ENCODE measurements at regions not wholly inside any gene's neighbourhood (a gene's known extent, or its start where the extent isn't known, plus 50 kb on each side); places are given as distances from the start of the nearest gene placed in this dataset.

DNA sequence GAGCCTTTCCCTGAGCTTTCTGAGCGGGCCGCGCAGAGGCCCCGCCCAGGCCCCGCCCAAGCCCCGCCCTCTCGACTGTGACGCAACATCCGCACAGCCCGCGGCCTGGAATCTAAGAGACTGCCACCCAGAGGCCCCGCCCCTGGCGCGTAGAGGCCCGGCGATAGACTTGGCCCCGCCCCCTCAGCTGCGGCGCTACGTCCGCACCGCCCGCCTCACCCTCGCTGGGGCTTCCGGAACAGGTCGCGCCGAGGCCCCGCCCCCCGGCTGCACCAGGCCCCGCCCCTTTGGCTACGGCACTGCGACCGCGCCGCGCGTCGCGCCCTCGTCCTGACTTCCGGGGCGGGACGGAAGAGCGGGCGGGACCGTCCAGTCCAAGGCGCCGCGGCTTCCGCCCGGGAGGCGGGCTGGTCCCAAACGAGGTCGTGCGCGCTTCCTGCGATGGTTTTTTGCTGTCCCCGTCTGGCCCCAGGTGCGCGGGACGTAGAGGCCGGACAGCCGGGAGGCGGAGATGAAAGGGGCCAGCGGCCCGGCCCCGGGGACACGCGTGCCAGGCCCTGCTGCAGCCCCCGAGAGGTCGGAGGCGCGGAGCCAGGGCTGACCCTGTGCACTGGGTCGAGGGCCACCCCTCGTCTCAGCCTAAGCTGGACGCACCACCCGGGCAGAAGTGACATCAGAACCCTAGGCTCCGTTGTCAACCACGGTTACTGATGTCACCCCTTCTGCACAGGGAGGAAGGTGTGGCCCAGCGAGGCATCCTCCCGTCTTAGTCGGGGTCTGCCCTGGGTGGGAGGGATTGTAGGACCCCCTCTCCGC is 59.0 kb upstream of the WNT7B start:
- TF ChIP-seq ZNF274 (IDR thresholded peaks at IDR 0.05; ENCODE audit: low read depth, low read length) = no peak
- peak overlapping the region; percentile 78 for H3K4me3 ChIP-seq (ENCODE audit: low read length)

DNA sequence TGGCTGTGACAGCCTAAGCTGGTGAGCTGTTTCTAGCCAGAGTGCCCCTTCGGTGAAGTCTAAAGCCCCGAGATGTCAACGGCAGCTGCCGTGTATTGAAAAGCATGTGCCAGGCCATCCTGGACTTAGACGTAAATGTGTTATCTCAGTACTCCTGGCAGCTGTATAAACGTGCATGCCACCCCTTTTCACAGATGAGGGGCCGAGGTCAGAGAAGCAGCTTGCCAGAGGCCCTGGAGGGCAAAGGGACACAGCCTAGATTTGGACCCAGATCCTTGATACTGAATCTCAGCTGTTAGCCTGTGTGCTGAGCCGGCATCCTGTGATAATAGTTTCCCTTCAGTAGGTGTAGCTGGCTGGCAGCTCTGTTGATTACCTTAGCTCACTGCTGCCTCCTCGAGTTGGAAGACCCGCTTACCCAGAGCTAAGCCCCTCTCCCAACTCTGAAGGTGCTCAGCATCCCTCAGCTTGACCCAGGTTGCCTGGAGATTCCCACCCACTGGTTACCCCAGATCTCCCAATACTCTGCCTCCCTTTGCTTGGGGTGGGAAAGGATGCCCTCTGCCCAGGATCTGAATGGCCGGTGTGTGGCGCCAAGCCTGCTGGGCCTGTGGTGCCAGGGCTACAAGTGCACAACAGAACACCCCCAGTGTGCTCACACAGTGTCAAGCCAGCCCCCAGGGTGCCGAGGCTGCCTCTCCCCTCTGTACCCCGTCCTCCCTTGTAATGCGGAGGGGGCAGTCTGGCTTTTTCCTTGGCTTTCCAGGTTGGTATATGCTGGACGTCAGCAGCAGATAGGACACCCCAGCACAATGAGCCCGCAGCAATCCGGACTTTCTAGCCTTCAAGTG is 59.8 kb upstream of the WNT7B start:
- H3K4me3 ChIP-seq (ENCODE audit: low read length) = peak overlapping the region; percentile 78
- TF ChIP-seq ZNF274 (IDR thresholded peaks at IDR 0.05; ENCODE audit: low read depth, low read length) = no peak

DNA sequence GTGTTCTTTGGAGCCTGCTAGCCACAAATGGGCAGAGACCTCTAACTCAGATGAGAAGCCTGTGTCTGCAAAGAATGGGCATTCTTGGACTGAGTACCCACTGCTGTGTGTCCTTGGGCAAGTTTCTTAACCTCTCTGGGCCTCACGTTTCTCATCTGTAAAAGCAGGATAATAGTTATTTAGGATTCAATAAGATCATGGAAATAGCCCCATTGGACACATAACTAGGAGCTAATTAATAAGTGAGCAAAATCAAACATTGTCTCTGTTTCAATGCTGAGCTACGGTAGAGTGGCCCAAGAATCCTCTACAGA is 61.2 kb upstream of the WNT7B start:
- TF ChIP-seq ZNF274 (IDR thresholded peaks at IDR 0.05; ENCODE audit: low read depth, low read length) = no peak

DNA sequence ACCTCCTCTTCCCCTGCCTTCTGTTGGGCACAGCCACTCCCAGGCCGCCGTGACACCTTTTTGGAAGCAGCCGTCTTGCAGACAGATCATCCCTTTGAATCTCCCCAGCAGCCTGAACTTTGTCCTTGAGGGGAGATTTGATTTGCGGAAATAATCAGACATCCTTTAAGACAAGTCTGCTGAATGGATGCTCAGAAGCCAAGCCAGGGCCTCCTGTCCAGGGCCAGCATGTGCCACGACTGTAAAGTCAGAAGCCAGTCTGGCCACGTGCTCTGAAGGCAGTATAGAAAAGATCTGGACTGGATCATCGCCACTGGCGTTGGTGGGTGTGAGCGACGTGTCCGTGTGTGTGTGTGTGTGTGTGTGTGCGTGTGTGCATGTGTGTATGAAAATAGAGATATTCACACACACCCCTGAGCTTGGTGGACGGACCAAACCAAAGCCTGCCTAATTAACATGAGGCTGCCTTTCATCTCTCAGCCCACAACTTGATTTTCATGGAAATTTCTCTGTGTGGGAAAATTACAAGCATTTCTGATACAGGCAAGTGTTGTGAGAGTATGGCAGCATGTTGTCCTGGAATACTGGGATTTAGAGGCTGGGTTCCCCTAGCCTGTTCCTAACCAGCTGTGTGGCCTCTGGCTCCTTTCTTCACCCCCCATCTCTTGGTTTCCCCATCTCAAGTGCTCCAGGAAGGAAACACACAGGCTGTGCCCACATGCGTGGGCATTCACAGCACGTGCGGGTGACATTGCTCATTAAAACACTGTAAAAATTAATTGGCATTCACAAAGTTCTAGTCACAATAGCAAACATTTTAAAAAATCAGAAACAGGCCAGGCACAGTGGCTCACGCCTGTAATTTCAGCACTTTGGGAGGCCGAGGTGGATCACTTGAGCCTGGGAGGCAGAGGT is 61.8 kb upstream of the WNT7B start:
- TF ChIP-seq ZNF274 (IDR thresholded peaks at IDR 0.05; ENCODE audit: low read depth, low read length) = no peak
- H3K4me3 ChIP-seq (ENCODE audit: low read length) = no peak overlapping the region

More for the DNA sequence above, 61.2 kb upstream of the WNT7B start:
- H3K4me3 ChIP-seq (ENCODE audit: low read length) = no peak overlapping the region

DNA sequence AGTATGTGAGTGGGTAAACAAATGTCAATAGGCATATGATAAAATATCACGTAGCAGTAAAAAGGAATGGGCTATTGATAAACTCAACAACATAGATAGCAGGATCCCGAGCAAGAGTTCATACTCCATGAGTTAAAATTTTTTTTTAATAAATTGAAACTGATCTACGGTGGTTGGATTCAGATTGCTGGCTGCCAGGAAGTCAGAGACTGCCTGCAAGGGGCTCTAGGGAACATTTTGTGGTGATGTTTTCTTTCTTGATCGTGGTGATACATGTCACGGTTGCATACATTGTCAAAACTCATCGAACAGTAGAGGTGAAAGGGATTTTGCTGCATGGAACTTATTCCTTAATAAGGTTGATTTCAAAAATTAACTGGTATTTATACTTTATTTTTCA is 62.6 kb upstream of the WNT7B start:
- H3K4me3 ChIP-seq (ENCODE audit: low read length) = no peak overlapping the region
- TF ChIP-seq ZNF274 (IDR thresholded peaks at IDR 0.05; ENCODE audit: low read depth, low read length) = no peak

DNA sequence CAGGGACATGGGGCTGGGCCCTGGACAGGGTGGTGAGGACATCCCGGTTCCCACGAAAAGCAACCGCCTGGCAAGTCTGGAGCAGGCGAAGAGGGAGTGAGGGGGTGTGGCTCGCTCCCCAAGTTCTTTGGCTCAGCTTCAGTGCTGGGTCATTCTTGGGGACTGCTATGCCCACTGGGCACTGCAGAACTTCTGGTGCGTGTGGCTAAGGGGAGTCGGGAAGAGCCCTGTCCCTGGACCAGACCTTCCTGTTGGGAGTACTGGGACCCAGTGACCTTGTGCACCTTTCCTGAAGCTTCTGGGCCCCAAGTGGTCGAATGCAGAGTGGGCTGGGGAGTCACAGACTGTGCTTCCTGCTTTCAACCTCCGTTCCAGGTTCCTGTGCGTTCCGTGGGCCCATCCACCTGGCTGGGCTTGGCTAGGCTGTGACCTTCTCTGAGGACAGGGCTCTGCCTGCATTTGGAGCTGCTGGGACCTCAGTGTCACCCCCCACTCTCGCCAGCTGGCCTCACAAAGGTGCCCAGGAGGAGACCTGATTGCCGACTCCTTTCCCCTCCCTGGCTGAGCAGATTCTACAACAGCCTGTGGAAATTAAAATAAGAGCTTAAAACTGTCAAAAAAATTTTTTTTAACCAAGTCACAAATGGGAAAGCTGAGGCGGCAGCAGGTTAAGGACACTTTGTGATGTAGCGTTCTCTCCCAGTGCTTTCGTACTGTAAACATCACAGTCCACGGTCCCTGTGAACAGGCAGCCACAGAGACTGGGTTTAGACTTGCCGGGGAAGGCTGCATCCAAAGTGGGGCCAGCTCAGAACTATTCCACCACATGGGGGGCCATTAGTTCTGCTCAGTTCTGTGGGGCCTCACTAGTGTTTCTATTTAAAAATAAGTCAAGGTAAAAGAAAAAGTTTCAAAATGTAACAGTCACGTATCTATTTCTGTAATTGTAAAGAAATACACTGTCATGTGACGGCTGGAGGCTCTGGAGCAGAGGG is 63.8 kb upstream of the WNT7B start:
- H3K4me3 ChIP-seq (ENCODE audit: low read length) = no peak overlapping the region
- TF ChIP-seq ZNF274 (IDR thresholded peaks at IDR 0.05; ENCODE audit: low read depth, low read length) = no peak

DNA sequence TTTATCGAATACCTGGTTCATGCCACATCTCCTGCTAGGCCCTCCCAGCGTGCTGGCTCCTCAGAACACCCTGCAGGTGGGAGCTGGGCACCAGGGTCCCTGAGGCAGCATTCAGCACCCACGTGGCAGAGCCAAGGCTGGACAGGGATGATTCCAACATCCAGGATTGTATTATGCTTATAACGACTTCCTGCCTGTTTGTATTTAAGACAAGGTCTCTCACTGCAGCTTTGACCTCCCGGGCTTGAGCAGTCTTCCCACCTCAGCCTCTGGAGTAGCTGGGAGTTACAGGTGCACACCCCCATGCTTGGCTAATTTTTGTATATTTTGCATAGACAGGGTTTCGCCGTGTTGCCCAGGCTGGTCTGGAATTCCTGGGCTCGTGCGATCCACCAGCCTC is 64.7 kb upstream of the WNT7B start:
- no peak for TF ChIP-seq ZNF274 (IDR thresholded peaks at IDR 0.05; ENCODE audit: low read depth, low read length)

DNA sequence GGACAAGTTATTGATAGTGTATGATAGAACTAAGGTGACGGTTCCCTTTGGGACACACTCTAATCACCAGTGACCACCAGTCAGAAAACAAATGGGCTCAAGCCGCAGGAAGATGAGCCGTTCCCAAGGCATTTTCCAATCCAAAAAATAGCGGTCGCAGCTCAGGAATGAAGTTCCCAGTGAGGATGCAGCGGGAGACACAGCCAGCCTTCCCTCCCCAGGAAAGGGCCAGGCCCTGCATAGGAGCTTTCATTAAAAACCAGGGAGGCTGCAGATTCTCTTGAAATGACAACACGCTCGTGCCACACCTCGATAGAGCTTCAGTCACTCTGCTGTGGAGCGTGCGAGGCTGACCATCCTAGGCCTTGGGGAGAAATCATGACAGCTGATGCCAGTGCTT is 65.8 kb upstream of the WNT7B start:
- no peak overlapping the region for H3K4me3 ChIP-seq (ENCODE audit: low read length)
- TF ChIP-seq ZNF274 (IDR thresholded peaks at IDR 0.05; ENCODE audit: low read depth, low read length) = no peak

More for the DNA sequence above, 64.7 kb upstream of the WNT7B start:
- no peak overlapping the region for H3K4me3 ChIP-seq (ENCODE audit: low read length)

DNA sequence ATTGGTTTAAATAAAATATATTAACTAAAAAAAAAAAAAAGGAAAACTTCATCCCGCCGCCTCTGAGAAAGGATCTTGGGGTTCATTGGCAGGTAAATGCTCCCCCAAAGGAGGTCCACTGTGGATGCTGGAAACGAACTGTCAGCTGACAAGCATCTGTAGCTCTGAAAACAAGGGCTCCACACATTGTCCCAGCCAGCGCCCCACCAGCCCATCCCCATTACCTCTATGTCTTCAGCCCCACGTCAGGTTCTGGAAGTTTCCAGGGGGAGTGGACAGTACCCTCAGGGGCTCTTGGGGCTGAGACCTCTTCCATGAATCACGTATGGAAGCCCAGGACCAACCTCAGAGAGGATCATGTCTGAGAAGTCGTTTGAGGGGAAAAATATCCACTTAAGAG is 66.4 kb upstream of the WNT7B start:
- no peak for TF ChIP-seq ZNF274 (IDR thresholded peaks at IDR 0.05; ENCODE audit: low read depth, low read length)
- H3K4me3 ChIP-seq (ENCODE audit: low read length) = no peak overlapping the region

DNA sequence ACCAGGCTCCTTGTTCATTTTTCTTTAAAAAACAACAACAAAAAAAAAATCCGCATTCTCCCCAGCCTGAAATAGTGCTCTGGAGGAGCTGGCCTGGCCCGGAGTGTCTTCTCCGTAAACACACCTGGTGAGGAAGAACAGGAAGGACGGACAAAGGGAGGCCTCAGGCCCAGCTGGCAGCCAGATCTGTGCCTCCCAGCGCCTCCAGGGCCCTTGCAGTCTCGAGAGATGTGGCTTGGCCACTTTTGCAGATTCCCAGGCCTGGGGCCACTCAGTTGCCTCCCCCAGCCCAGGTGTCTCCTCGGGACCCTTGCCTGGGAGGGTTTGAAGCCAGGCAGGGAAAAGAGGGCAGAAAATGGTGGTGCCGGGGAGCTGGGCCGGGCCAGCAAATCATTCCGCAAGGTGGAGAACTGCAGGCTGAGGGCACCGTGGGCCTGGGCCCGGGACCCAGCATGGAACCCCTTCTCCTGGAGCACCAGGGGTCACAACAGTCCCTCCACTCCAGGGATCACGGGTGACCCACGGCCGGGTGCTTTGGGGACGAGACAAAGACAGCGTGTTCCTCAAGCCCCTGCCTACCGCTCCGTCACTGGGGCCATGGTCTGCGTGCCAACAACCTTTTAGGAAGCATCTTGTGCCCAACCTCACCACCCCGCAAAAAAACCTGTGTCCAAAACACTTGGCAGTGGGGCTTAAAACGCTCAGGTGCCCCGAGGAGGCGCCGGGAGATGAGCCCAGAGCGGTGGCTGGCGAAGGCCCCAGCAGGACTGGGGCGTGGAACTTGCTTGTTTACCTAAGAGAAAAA is 67.1 kb upstream of the WNT7B start:
- H3K4me3 ChIP-seq (ENCODE audit: low read length) = no peak overlapping the region
- TF ChIP-seq ZNF274 (IDR thresholded peaks at IDR 0.05; ENCODE audit: low read depth, low read length) = no peak

DNA sequence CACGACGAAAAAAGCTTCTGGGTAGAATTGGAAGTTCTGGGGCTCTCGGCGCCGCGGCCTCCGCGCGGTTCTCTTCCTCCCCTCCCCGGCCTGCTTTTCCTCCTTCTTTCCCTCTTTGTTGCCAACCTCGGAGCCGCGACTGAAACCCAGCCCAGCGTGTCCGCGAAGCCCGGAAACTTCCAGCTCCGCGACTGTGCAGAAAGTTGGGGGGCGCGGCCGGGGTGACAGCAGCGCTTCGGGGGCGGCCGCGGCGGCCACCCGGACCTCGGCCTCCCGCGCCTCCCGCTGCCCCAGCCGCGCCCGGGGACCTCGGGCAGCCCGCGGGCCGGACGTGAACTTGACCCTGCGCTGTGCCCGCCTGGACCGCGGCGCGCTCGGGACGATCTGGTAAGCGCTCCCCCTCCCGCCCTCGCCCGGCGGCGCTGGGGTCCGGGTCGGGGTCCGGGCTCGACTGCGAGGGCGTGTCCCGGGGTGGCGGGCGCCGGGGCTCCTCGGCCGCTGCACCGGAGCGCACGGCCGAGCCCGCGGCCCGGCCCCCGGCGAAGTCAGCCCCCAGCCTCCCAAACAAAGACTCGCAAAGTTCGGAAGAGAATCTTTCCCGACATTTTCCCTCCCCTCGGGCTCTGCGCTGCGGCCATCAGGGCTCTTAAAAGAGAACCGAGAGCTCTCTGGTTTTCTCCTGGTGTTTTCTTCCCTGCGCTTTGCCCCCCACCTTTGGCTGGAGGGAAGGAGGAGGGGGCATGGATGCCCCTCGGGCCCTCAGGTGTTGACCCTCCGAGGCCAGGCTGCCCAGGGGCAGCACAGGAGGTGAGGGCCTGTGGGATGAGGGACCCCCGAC is 67.9 kb upstream of the WNT7B start:
- no peak overlapping the region; the same call in 1 of the 2 replicates for H3K4me3 ChIP-seq (ENCODE audit: low read length)
- no peak for TF ChIP-seq ZNF274 (IDR thresholded peaks at IDR 0.05; ENCODE audit: low read depth, low read length)

Data from GM08714 (cell line).